SIG-M5 treated with dmso at 0.1 percent for 504 hours (cell line): ENCODE measurements at regions not wholly inside any gene's neighbourhood (a gene's known extent, or its start where the extent isn't known, plus 50 kb on each side); places are given as distances from the start of the nearest gene placed in this dataset.
A peak's percentile ranks its signal among the peaks of the same experiment; 100 is the strongest.
"Not testable (repeated sequence)": the region's sequence is repeated elsewhere in the genome, so short reads cannot be mapped to it uniquely, and the experiment has no call there.

Source experiments
- DNase-seq: peaks from one replicate; lab custom pipeline; 2025; ENCODE audit not compliant: unreplicated experiment; lab: John Stamatoyannopoulos, UW

- no peak for DNase-seq
These were observed 519.6 kb downstream of the DOK5 start for GRCh38 chr20:54995011-54995410.

GRCh38 chr20:54985091-54985490 lies 509.7 kb downstream of the DOK5 start:
- no peak for DNase-seq

GRCh38 chr20:54984104-54984448 lies 508.7 kb downstream of the DOK5 start:
- no peak for DNase-seq

- DNase-seq: not testable (repeated sequence)
These were observed 508.2 kb downstream of the DOK5 start for GRCh38 chr20:54983394-54984103.

GRCh38 chr20:54981175-54981574 lies 505.8 kb downstream of the DOK5 start:
- no peak for DNase-seq

GRCh38 chr20:54980103-54980960 lies 504.9 kb downstream of the DOK5 start:
- DNase-seq: peak; percentile 51

GRCh38 chr20:54950304-54950703 lies 474.9 kb downstream of the DOK5 start:
- no peak for DNase-seq

GRCh38 chr20:54941666-54942065 lies 466.3 kb downstream of the DOK5 start:
- DNase-seq: no peak

GRCh38 chr20:54940522-54940921 lies 465.1 kb downstream of the DOK5 start:
- no peak for DNase-seq

GRCh38 chr20:54938707-54939106 lies 463.3 kb downstream of the DOK5 start:
- DNase-seq: peak; percentile 60

GRCh38 chr20:54933212-54933904 lies 458.0 kb downstream of the DOK5 start:
- DNase-seq: no peak

- no peak for DNase-seq
These were observed 453.8 kb downstream of the DOK5 start for GRCh38 chr20:54929191-54929590.

GRCh38 chr20:54928564-54928963 lies 453.2 kb downstream of the DOK5 start:
- DNase-seq: no peak

GRCh38 chr20:54922636-54923035 lies 447.2 kb downstream of the DOK5 start:
- DNase-seq: no peak

GRCh38 chr20:54922096-54922495 lies 446.7 kb downstream of the DOK5 start:
- DNase-seq: no peak

GRCh38 chr20:54920491-54920890 lies 445.1 kb downstream of the DOK5 start:
- no peak for DNase-seq

GRCh38 chr20:54918993-54919392 lies 443.6 kb downstream of the DOK5 start:
- DNase-seq: not testable (repeated sequence)

GRCh38 chr20:54914995-54915394 lies 439.6 kb downstream of the DOK5 start:
- DNase-seq: no peak

GRCh38 chr20:54909702-54910101 lies 434.3 kb downstream of the DOK5 start:
- no peak for DNase-seq

GRCh38 chr20:54906134-54906533 lies 430.7 kb downstream of the DOK5 start:
- not testable (repeated sequence) for DNase-seq

- DNase-seq: no peak
These were observed 422.4 kb downstream of the DOK5 start for GRCh38 chr20:54897787-54898186.

GRCh38 chr20:54891907-54892306 lies 416.5 kb downstream of the DOK5 start:
- no peak for DNase-seq
